Cardiac muscle cell (in vitro differentiated cells and primary cell): ENCODE measurements at regions not wholly inside any gene's neighbourhood (a gene's known extent, or its start where the extent isn't known, plus 50 kb on each side); places are given as distances from the start of the nearest gene placed in this dataset.

Experiments
- DNase-seq, 2 donors: peaks; one replicate each; pipeline versions ENCODE4 v3.0.0 to v3.0.0-alpha.2; 2010 to 2017; ENCODE audit warnings: low read depth in 1 of 2, low spot score in 1 of 2
- H3K27ac ChIP-seq: fragments of 200-600 bp; sonication (generic); 2 replicates; pipeline ENCODE4 v1.5.1; 2016
- H3K27me3 ChIP-seq: fragments of 200-600 bp; sonication (generic); 2 replicates; pipeline ENCODE4 v1.6.0; 2016; ENCODE audit warnings: control low read depth
- H3K36me3 ChIP-seq: fragments of 200-600 bp; sonication (generic); 2 replicates; pipeline ENCODE4 v1.5.1; 2016; ENCODE audit warnings: control low read depth
- H3K4me1 ChIP-seq: fragments of 200-600 bp; sonication (generic); 2 replicates; pipeline ENCODE4 v1.8.1; 2017; ENCODE audit warnings: low read depth, mild to moderate bottlenecking, mixed run types
- H3K4me3 ChIP-seq: fragments of 200-600 bp; sonication (generic); 2 replicates; pipeline ENCODE4 v1.5.1; 2016; ENCODE audit warnings: mild to moderate bottlenecking
- H3K9me3 ChIP-seq: fragments of 200-600 bp; sonication (generic); 2 replicates; pipeline ENCODE4 v1.5.1; 2017; ENCODE audit warnings: low read depth, mild to moderate bottlenecking, control low read depth
- CTCF ChIP-seq: IDR thresholded peaks from 2 replicates; pipeline ENCODE4 v1.5.1; 2012; ENCODE audit warnings: low read depth, mild to moderate bottlenecking, low read length

- H3K27ac ChIP-seq = no peak overlapping the region
- no peaks in the 10 kb centered on the region for H3K9me3 ChIP-seq
- DNase-seq = no peak
- H3K36me3 ChIP-seq = no peaks in the 10 kb centered on the region
- H3K4me1 ChIP-seq = peaks cover 28% of the 10 kb centered on the region
- no peak overlapping the region for H3K4me3 ChIP-seq
- no peaks in the 10 kb centered on the region for H3K27me3 ChIP-seq
- no peak for TF ChIP-seq CTCF
These were observed 165.2 kb downstream of the BTG1 start for GRCh38 chr12:91980389-91980821.

GRCh38 chr12:91978143-91978542 lies 167.5 kb downstream of the BTG1 start:
- H3K4me1 ChIP-seq = peaks cover 15% of the 10 kb centered on the region
- H3K9me3 ChIP-seq = no peaks in the 10 kb centered on the region
- H3K27me3 ChIP-seq = no peaks in the 10 kb centered on the region
- no peak overlapping the region for H3K4me3 ChIP-seq
- TF ChIP-seq CTCF = no peak
- DNase-seq = no peak
- peak overlapping the region; percentile 30 for H3K27ac ChIP-seq
- no peaks in the 10 kb centered on the region for H3K36me3 ChIP-seq

- Histone ChIP-seq H3K27me3 (no peaks in the 10 kb centered on the region), H3K9me3 (no peaks in the 10 kb centered on the region), H3K36me3 (no peaks in the 10 kb centered on the region), H3K27ac (no peak overlapping the region), H3K4me1 (peaks cover 3% of the 10 kb centered on the region), H3K4me3 (no peak overlapping the region)
- no peak for TF ChIP-seq CTCF
- no peak for DNase-seq
These were observed 169.8 kb downstream of the BTG1 start for GRCh38 chr12:91975891-91976290.

GRCh38 chr12:91974541-91975085 lies 171.0 kb downstream of the BTG1 start:
- Histone ChIP-seq H3K36me3 (no peaks in the 10 kb centered on the region), H3K9me3 (no peaks in the 10 kb centered on the region), H3K27me3 (no peaks in the 10 kb centered on the region), H3K4me3 (no peak overlapping the region), H3K4me1 (peaks cover 3% of the 10 kb centered on the region), H3K27ac (no peak overlapping the region)
- no peak for DNase-seq
- TF ChIP-seq CTCF = no peak

- Histone ChIP-seq H3K4me1 (peaks cover 3% of the 10 kb centered on the region), H3K27me3 (no peaks in the 10 kb centered on the region), H3K36me3 (no peaks in the 10 kb centered on the region), H3K4me3 (no peak overlapping the region), H3K27ac (no peak overlapping the region), H3K9me3 (no peaks in the 10 kb centered on the region)
- DNase-seq = no peak
- TF ChIP-seq CTCF = no peak
These were observed 171.8 kb downstream of the BTG1 start for GRCh38 chr12:91973813-91974212.

GRCh38 chr12:91972896-91973295 lies 172.8 kb downstream of the BTG1 start:
- Histone ChIP-seq H3K27ac (no peak overlapping the region), H3K4me3 (no peak overlapping the region), H3K27me3 (no peaks in the 10 kb centered on the region), H3K4me1 (peaks cover 6% of the 10 kb centered on the region), H3K36me3 (no peaks in the 10 kb centered on the region), H3K9me3 (no peaks in the 10 kb centered on the region)
- TF ChIP-seq CTCF = no peak
- no peak for DNase-seq
